ENCODE measurements at regions not wholly inside any gene's neighbourhood (a gene's known extent, or its start where the extent isn't known, plus 50 kb on each side); places are given as distances from the start of the nearest gene placed in this dataset.
"Not testable (repeated sequence)": the region's sequence is repeated elsewhere in the genome, so short reads cannot be mapped to it uniquely, and the experiment has no call there.

- CTCF ChIA-PET (ENCODE audit: unreplicated experiment), result no interaction called here
- no peak overlapping the region for H3K4me2 ChIP-seq (ENCODE audit: low read length)
- H3K79me2 ChIP-seq (ENCODE audit: insufficient read depth, low read depth, low read length), result no peaks in the 10 kb centered on the region
- H3K27ac ChIP-seq (ENCODE audit: low read depth, low read length, poor library complexity, severe bottlenecking), result no peak overlapping the region
- no peak overlapping the region for H3K4me3 ChIP-seq (ENCODE audit: low read depth, low read length, poor library complexity, severe bottlenecking)
- H3K4me1 ChIP-seq (ENCODE audit: insufficient read depth, low read length, poor library complexity, severe bottlenecking), result no peaks in the 10 kb centered on the region
- H3K36me3 ChIP-seq (ENCODE audit: insufficient read depth, low read length), result no peaks in the 10 kb centered on the region
- no peaks in the 10 kb centered on the region for H3K9me3 ChIP-seq (ENCODE audit: low read length)
- intact Hi-C loops (cut with micrococcal nuclease; ENCODE audit: unreplicated experiment), result no loop called here
- no peak for TF ChIP-seq EZH2phosphoT487 (IDR thresholded peaks at IDR 0.05; ENCODE audit: borderline replicate concordance, low read depth, low read length)
- no peak for TF ChIP-seq CTCF (conservative IDR thresholded peaks at IDR 0.05; ENCODE audit: low read length)
- no peak for DNase-seq (ENCODE audit: low spot score)
- H4K20me1 ChIP-seq (ENCODE audit: insufficient read depth, low read length), result no peaks in the 10 kb centered on the region
- POLR2A ChIA-PET, result no interaction called here
- H3K9me2 ChIP-seq (ENCODE audit: insufficient read depth, low read length), result no peaks in the 10 kb centered on the region
- BruUV-seq (replicated peaks), result no TSS peak
- no peak overlapping the region for H2AFZ ChIP-seq (ENCODE audit: low read length)
These were observed 488.1 kb upstream of the ARX start for GRCh38 chrX:25503826-25504225.

DNA sequence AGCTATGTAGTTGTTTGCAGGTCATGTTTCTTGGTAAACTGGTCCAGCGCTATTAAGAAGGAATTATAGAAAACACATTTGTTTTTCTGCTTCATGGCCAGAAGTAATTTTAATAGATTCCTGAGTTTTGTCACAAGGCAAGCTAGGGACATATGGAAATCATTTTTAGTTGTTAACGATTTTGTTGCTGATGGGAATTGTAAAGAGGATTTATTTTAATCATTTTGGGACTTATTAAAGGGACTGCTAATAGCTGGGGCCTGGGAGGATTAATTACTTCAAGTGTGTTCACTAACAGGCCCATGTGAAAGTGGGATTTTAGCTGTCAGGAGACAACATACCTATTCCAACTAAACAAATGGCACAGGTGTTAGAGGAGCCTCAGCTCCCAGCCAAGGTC lies 492.0 kb upstream of the ARX start:
- ChIA-PET POLR2A (no interaction called here), CTCF (ENCODE audit: unreplicated experiment) (no interaction called here)
- TF ChIP-seq EZH2phosphoT487 (IDR thresholded peaks at IDR 0.05; ENCODE audit: borderline replicate concordance, low read depth, low read length) (no peak), CTCF (conservative IDR thresholded peaks at IDR 0.05; ENCODE audit: low read length) (no peak)
- Histone ChIP-seq H3K4me1 (ENCODE audit: insufficient read depth, low read length, poor library complexity, severe bottlenecking) (no peaks in the 10 kb centered on the region), H2AFZ (ENCODE audit: low read length) (no peak overlapping the region), H3K9me2 (ENCODE audit: insufficient read depth, low read length) (no peaks in the 10 kb centered on the region), H3K9me3 (ENCODE audit: low read length) (no peaks in the 10 kb centered on the region), H3K4me2 (ENCODE audit: low read length) (no peak overlapping the region), H3K79me2 (ENCODE audit: insufficient read depth, low read depth, low read length) (no peaks in the 10 kb centered on the region), H3K27ac (ENCODE audit: low read depth, low read length, poor library complexity, severe bottlenecking) (no peak overlapping the region), H3K36me3 (ENCODE audit: insufficient read depth, low read length) (no peaks in the 10 kb centered on the region), H4K20me1 (ENCODE audit: insufficient read depth, low read length) (no peaks in the 10 kb centered on the region), H3K4me3 (ENCODE audit: low read depth, low read length, poor library complexity, severe bottlenecking) (no peak overlapping the region)
- no peak for DNase-seq (ENCODE audit: low spot score)
- no TSS peak for BruUV-seq (replicated peaks)
- intact Hi-C loops (cut with micrococcal nuclease; ENCODE audit: unreplicated experiment), result no loop called here

GRCh38 chrX:25519258-25519657 lies 503.5 kb upstream of the ARX start:
- ChIA-PET CTCF (ENCODE audit: unreplicated experiment) (no interaction called here), POLR2A (no interaction called here)
- no peak overlapping the region for H2AFZ ChIP-seq (ENCODE audit: low read length)
- no peak for DNase-seq (ENCODE audit: low spot score)
- no TSS peak for BruUV-seq (replicated peaks)
- TF ChIP-seq CTCF (conservative IDR thresholded peaks at IDR 0.05; ENCODE audit: low read length) (no peak), EZH2phosphoT487 (IDR thresholded peaks at IDR 0.05; ENCODE audit: borderline replicate concordance, low read depth, low read length) (no peak)
- H3K4me3 ChIP-seq (ENCODE audit: low read depth, low read length, poor library complexity, severe bottlenecking), result no peak overlapping the region
- H3K9me3 ChIP-seq (ENCODE audit: low read length), result no peaks in the 10 kb centered on the region
- H3K4me1 ChIP-seq (ENCODE audit: insufficient read depth, low read length, poor library complexity, severe bottlenecking), result no peaks in the 10 kb centered on the region
- no peaks in the 10 kb centered on the region for H3K79me2 ChIP-seq (ENCODE audit: insufficient read depth, low read depth, low read length)
- no peaks in the 10 kb centered on the region for H3K36me3 ChIP-seq (ENCODE audit: insufficient read depth, low read length)
- no peak overlapping the region for H3K27ac ChIP-seq (ENCODE audit: low read depth, low read length, poor library complexity, severe bottlenecking)
- H3K4me2 ChIP-seq (ENCODE audit: low read length), result no peak overlapping the region
- no peaks in the 10 kb centered on the region for H3K9me2 ChIP-seq (ENCODE audit: insufficient read depth, low read length)
- intact Hi-C loops (cut with micrococcal nuclease; ENCODE audit: unreplicated experiment), result no loop called here
- no peaks in the 10 kb centered on the region for H4K20me1 ChIP-seq (ENCODE audit: insufficient read depth, low read length)

GRCh38 chrX:25522443-25523010 lies 506.8 kb upstream of the ARX start:
- H3K27ac ChIP-seq (ENCODE audit: low read depth, low read length, poor library complexity, severe bottlenecking); H3K36me3 ChIP-seq (ENCODE audit: insufficient read depth, low read length); H4K20me1 ChIP-seq (ENCODE audit: insufficient read depth, low read length); POLR2A ChIA-PET; CTCF ChIA-PET (ENCODE audit: unreplicated experiment); H3K79me2 ChIP-seq (ENCODE audit: insufficient read depth, low read depth, low read length); H3K4me2 ChIP-seq (ENCODE audit: low read length); H3K4me3 ChIP-seq (ENCODE audit: low read depth, low read length, poor library complexity, severe bottlenecking); intact Hi-C loops (cut with micrococcal nuclease; ENCODE audit: unreplicated experiment); BruUV-seq (replicated peaks); H3K9me3 ChIP-seq (ENCODE audit: low read length); DNase-seq (ENCODE audit: low spot score); H2AFZ ChIP-seq (ENCODE audit: low read length); H3K9me2 ChIP-seq (ENCODE audit: insufficient read depth, low read length); H3K4me1 ChIP-seq (ENCODE audit: insufficient read depth, low read length, poor library complexity, severe bottlenecking): not testable (repeated sequence)
